NT2/D1 (cell line): ENCODE measurements at regions not wholly inside any gene's neighbourhood (a gene's known extent, or its start where the extent isn't known, plus 50 kb on each side); places are given as distances from the start of the nearest gene placed in this dataset.

Experiments
- SUZ12 ChIP-seq: IDR thresholded peaks from 2 replicates; pipeline ENCODE4 v1.6.1; 2011; ENCODE audit not compliant: insufficient read length, insufficient read depth; ENCODE audit errors: extremely low read depth
- YY1 ChIP-seq: IDR thresholded peaks from 2 replicates; pipeline ENCODE4 v1.6.1; 2011; ENCODE audit not compliant: insufficient read length, insufficient read depth
- ZNF274 ChIP-seq: IDR thresholded peaks from 2 replicates; pipeline ENCODE4 v1.6.1; 2011; ENCODE audit warnings: mild to moderate bottlenecking, low read depth, low read length

DNA sequence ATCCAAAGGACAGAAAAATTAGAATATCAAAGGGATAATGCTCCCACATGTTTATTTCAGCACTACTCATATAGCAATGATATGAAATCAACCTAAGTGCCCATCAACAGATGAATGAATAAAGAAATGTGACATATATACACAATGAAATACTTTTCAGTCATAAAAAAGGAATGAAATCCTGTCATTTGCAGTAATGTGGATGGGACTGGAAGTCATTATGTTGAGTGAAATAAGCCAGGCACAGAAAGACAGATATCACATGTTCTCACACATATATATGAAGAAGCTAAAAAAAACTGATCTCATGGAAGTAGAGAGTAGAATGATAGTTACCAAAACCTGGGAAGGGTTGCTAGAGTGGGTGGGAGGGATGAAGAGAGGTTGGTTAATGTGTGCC, 135.7 kb downstream of the IBTK start:
- TF ChIP-seq SUZ12 (no peak), ZNF274 (no peak), YY1 (no peak)
